H9 (cell line): ENCODE measurements at regions not wholly inside any gene's neighbourhood (a gene's known extent, or its start where the extent isn't known, plus 50 kb on each side); places are given as distances from the start of the nearest gene placed in this dataset.
"Not testable (repeated sequence)": the region's sequence is repeated elsewhere in the genome, so short reads cannot be mapped to it uniquely, and the experiment has no call there.

Experiments used
- DNase-seq: peaks from one replicate; pipeline ENCODE4 v3.0.0-alpha.2; 2017
- H2AFZ ChIP-seq: one replicate; pipeline ENCODE4 v1.6.1; 2013; ENCODE audit warnings: mild to moderate bottlenecking, low read length, control low read depth, moderate library complexity
- H2AK5ac ChIP-seq: 2 replicates; pipeline ENCODE4 v1.6.1; 2013; ENCODE audit warnings: low read length, control low read depth, mixed read lengths; ENCODE audit not compliant: insufficient read length
- H2BK120ac ChIP-seq: one replicate; pipeline ENCODE4 v1.6.1; 2013; ENCODE audit warnings: low read depth, mild to moderate bottlenecking, low read length, control low read depth, inconsistent platforms; ENCODE audit not compliant: poor library complexity, severe bottlenecking
- H2BK12ac ChIP-seq: 2 replicates; pipeline ENCODE4 v1.6.1; 2013; ENCODE audit warnings: low read length, control low read depth, mixed read lengths, low read depth; ENCODE audit not compliant: insufficient read length
- H2BK15ac ChIP-seq: 2 replicates; pipeline ENCODE4 v1.6.1; 2013; ENCODE audit warnings: low read depth, low read length, control low read depth
- H2BK20ac ChIP-seq: one replicate; pipeline ENCODE4 v1.6.1; 2013; ENCODE audit warnings: low read depth, mild to moderate bottlenecking, low read length, control low read depth, inconsistent platforms; ENCODE audit not compliant: poor library complexity, severe bottlenecking
- H2BK5ac ChIP-seq: 2 replicates; pipeline ENCODE4 v1.6.1; 2013; ENCODE audit warnings: low read length, control low read depth, mixed read lengths; ENCODE audit not compliant: insufficient read length
- H3K14ac ChIP-seq: 2 replicates; pipeline ENCODE4 v1.6.1; 2013; ENCODE audit warnings: low read length, control low read depth; ENCODE audit not compliant: insufficient read depth
- H3K18ac ChIP-seq: 2 replicates; pipeline ENCODE4 v1.6.1; 2013; ENCODE audit warnings: low read depth, mild to moderate bottlenecking, mixed read lengths, low read length, control low read depth; ENCODE audit not compliant: insufficient read length
- H3K23ac ChIP-seq: 2 replicates; pipeline ENCODE4 v1.6.1; 2013; ENCODE audit warnings: low read length, control low read depth, mixed read lengths, low read depth; ENCODE audit not compliant: insufficient read length
- H3K23me2 ChIP-seq: 2 replicates; pipeline ENCODE4 v1.6.1; 2013; ENCODE audit warnings: low read depth, mild to moderate bottlenecking, mixed read lengths, low read length, control low read depth; ENCODE audit not compliant: insufficient read length, poor library complexity, severe bottlenecking
- H3K27ac ChIP-seq: 2 replicates; pipeline ENCODE4 v1.5.1; 2013; ENCODE audit warnings: low read length, control low read depth, mixed read lengths, low read depth; ENCODE audit not compliant: insufficient read length
- H3K27me3 ChIP-seq: 2 replicates; pipeline ENCODE4 v1.6.1; 2013; ENCODE audit warnings: low read length, control low read depth, inconsistent platforms; ENCODE audit not compliant: insufficient read depth
- H3K4ac ChIP-seq: 2 replicates; pipeline ENCODE4 v1.6.1; 2013; ENCODE audit warnings: low read depth, mild to moderate bottlenecking, control low read depth, inconsistent platforms, low read length, moderate library complexity
- H3K4me1 ChIP-seq: 2 replicates; pipeline ENCODE4 v1.6.1; 2013; ENCODE audit warnings: low read length, control low read depth, inconsistent platforms; ENCODE audit not compliant: insufficient read depth
- H3K4me2 ChIP-seq: 2 replicates; pipeline ENCODE4 v1.6.1; 2013; ENCODE audit warnings: low read length, control low read depth, mixed read lengths; ENCODE audit not compliant: insufficient read length, insufficient read depth
- H3K56ac ChIP-seq: 2 replicates; pipeline ENCODE4 v1.6.1; 2013; ENCODE audit warnings: low read depth, mild to moderate bottlenecking, mixed read lengths, low read length, control low read depth; ENCODE audit not compliant: insufficient read length
- H3K79me1 ChIP-seq: 2 replicates; pipeline ENCODE4 v1.6.1; 2013; ENCODE audit warnings: low read depth, mild to moderate bottlenecking, moderate library complexity, low read length, control low read depth, inconsistent platforms; ENCODE audit not compliant: insufficient read depth, poor library complexity, severe bottlenecking
- H3K79me2 ChIP-seq: 2 replicates; pipeline ENCODE4 v1.6.1; 2013; ENCODE audit warnings: low read length, control low read depth, inconsistent platforms; ENCODE audit not compliant: insufficient read depth
- H3K9ac ChIP-seq: 2 replicates; pipeline ENCODE4 v1.6.1; 2013; ENCODE audit warnings: low read length, control low read depth, mixed read lengths; ENCODE audit not compliant: insufficient read length; ENCODE audit errors: extremely low read depth
- H3K9me3 ChIP-seq: one replicate; pipeline ENCODE4 v1.6.1; 2013; ENCODE audit warnings: low read depth, low read length, inconsistent platforms; ENCODE audit not compliant: control insufficient read depth
- H3T11ph ChIP-seq: one replicate; pipeline ENCODE4 v1.6.1; 2013; ENCODE audit warnings: mild to moderate bottlenecking, low read length, control low read depth, inconsistent platforms
- H4K20me1 ChIP-seq: one replicate; pipeline ENCODE4 v1.6.1; 2013; ENCODE audit not compliant: control insufficient read depth, insufficient read length, insufficient read depth
- H4K5ac ChIP-seq: 2 replicates; pipeline ENCODE4 v1.6.1; 2013; ENCODE audit warnings: low read depth, mild to moderate bottlenecking, mixed read lengths, low read length, control low read depth; ENCODE audit not compliant: insufficient read length
- H4K8ac ChIP-seq: replicated peaks from 2 replicates; pipeline ENCODE4 v1.6.1; 2013; ENCODE audit warnings: low read length, control low read depth, mixed read lengths, low read depth; ENCODE audit not compliant: insufficient read length
- H4K91ac ChIP-seq: 2 replicates; pipeline ENCODE4 v1.6.1; 2013; ENCODE audit warnings: low read depth, mild to moderate bottlenecking, moderate library complexity, mixed read lengths, low read length, control low read depth; ENCODE audit not compliant: insufficient read length
- H3K27ac Mint-ChIP-seq, 3 experiments: 2 replicates in 2 of 3; 3 replicates in 1 of 3; pipeline ENCODE4 v1.8.0; 2020 to 2021; ENCODE audit warnings: mixed read lengths in 3 of 3, mild to moderate bottlenecking in 1 of 3, moderate library complexity in 1 of 3
- H3K27me3 Mint-ChIP-seq: 2 replicates; pipeline ENCODE4 v1.8.0; 2021; ENCODE audit warnings: low read depth, mild to moderate bottlenecking, moderate library complexity, mixed read lengths
- H3K36me3 Mint-ChIP-seq, 3 experiments: 2 replicates in 2 of 3; 3 replicates in 1 of 3; pipeline ENCODE4 v1.8.0; 2020 to 2021; ENCODE audit warnings: low read depth in 3 of 3, mixed read lengths in 3 of 3; ENCODE audit not compliant: insufficient read depth in 1 of 3
- H3K4me1 Mint-ChIP-seq, 2 experiments: 2 replicates each; pipeline ENCODE4 v1.8.0; 2020; ENCODE audit warnings: mixed read lengths in 2 of 2
- H3K4me3 Mint-ChIP-seq, 2 experiments: 2 replicates in 1 of 2; 3 replicates in 1 of 2; pipeline ENCODE4 v1.8.0; 2020 to 2021; ENCODE audit warnings: mild to moderate bottlenecking in 2 of 2, mixed read lengths in 2 of 2, moderate library complexity in 1 of 2
- H3K9me3 Mint-ChIP-seq, 2 experiments: 2 replicates in 1 of 2; 3 replicates in 1 of 2; pipeline ENCODE4 v1.8.0; 2020; ENCODE audit warnings: mild to moderate bottlenecking in 2 of 2, mixed read lengths in 2 of 2, moderate library complexity in 1 of 2
- WGBS: extraction: QIAGEN DNeasy Blood & Tissue Kit; methylation state at CpG from one replicate; pipeline ENCODE4 v1.1.7; 2013; ENCODE audit warnings: missing lambda C conversion rate, low lambda C conversion rate, mixed read lengths; ENCODE audit not compliant: insufficient read length; ENCODE audit errors: extremely low coverage; 5-methylcytosine and 5-hydroxymethylcytosine counted together
- TF ChIP-seq, protein P1 (sequence below): fragments of 200-600 bp; sonication (generic); conservative IDR thresholded peaks from 3 replicates; pipeline ENCODE4 v1.8.0; 2021; ENCODE audit warnings: antibody characterized with exemption, mild to moderate bottlenecking

DNA sequence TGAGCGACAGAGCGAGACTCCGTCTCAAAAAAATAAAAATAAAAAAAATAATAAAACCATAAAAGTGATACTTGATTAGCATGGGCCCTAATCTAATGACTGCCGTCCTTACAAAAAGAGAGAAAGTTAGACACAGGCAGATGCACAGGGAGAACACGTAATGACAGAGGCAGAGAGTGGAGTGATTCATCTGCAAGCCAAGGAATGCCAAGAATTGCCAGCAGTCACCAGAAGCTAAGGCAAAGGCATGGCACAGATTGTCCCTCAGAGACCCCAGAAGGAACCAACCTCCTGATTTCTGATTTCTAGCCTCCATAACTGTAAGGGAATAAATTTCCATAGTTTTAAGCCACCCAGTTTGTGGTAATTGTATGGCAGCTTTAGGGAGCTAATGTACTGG, 79.6 kb upstream of the FREM1 start:
- Histone ChIP-seq H3K27ac (no peak overlapping the region), H4K5ac (no peak overlapping the region), H3T11ph (no peak overlapping the region), H3K9me3 (no peaks in the 10 kb centered on the region), H3K18ac (no peak overlapping the region), H2AK5ac (no peak overlapping the region), H4K20me1 (no peaks in the 10 kb centered on the region), H2BK20ac (no peak overlapping the region), H3K79me2 (no peaks in the 10 kb centered on the region), H2BK5ac (no peak overlapping the region), H3K4me1 (no peaks in the 10 kb centered on the region; the same call in 1 of the 2 replicates), H2BK15ac (no peak overlapping the region), H3K27me3 (no peaks in the 10 kb centered on the region), H3K4ac (no peak overlapping the region), H4K91ac (no peak overlapping the region), H3K9ac (no peak overlapping the region), H3K4me2 (no peak overlapping the region), H3K14ac (no peak overlapping the region), H2AFZ (no peak overlapping the region), H3K79me1 (no peaks in the 10 kb centered on the region), H2BK12ac (no peak overlapping the region), H3K23me2 (no peaks in the 10 kb centered on the region), H3K23ac (no peak overlapping the region), H3K56ac (no peak overlapping the region), H2BK120ac (no peak overlapping the region), H4K8ac (no peak overlapping the region)
- Mint-ChIP-seq H3K4me3 (no peak overlapping the region), H3K27me3 (peaks cover 2% of the 10 kb centered on the region), H3K9me3 (no peaks in the 10 kb centered on the region), H3K4me1 (peaks cover 19 to 20% of the 10 kb centered on the region in 2 experiments), H3K27ac (no peak overlapping the region), H3K36me3 (no peaks in the 10 kb centered on the region)
- DNase-seq = no peak
- WGBS = no CpG with 5 or more reads among the region's 5 CpGs
- TF ChIP-seq, protein P1, sequence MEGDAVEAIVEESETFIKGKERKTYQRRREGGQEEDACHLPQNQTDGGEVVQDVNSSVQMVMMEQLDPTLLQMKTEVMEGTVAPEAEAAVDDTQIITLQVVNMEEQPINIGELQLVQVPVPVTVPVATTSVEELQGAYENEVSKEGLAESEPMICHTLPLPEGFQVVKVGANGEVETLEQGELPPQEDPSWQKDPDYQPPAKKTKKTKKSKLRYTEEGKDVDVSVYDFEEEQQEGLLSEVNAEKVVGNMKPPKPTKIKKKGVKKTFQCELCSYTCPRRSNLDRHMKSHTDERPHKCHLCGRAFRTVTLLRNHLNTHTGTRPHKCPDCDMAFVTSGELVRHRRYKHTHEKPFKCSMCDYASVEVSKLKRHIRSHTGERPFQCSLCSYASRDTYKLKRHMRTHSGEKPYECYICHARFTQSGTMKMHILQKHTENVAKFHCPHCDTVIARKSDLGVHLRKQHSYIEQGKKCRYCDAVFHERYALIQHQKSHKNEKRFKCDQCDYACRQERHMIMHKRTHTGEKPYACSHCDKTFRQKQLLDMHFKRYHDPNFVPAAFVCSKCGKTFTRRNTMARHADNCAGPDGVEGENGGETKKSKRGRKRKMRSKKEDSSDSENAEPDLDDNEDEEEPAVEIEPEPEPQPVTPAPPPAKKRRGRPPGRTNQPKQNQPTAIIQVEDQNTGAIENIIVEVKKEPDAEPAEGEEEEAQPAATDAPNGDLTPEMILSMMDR = no peak

DNA sequence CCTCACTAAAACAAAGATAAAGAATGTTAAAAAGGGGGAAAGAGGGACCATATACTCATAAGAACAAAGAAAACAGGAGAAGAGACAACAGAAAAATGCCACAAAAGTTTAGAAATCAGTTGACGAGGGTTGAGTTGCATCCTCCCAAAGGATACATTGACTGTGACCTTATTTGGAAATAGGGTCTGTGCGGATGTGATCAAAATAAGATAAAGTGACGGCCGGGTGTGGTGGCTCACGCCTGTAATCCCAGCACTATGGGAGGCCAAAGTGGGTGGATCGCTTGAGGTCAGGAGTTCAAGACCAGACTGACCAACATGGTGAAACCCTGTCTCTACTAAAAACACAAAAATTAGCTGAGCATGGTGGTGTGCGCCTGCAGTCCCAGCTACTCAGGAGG, 79.1 kb upstream of the FREM1 start:
- DNase-seq, H3K4ac ChIP-seq, H3K4me1 ChIP-seq, H2BK20ac ChIP-seq, H3K27ac Mint-ChIP-seq, H2BK12ac ChIP-seq, H3K9me3 Mint-ChIP-seq, H3K23me2 ChIP-seq, H2AFZ ChIP-seq, H4K91ac ChIP-seq, H4K20me1 ChIP-seq, H3K23ac ChIP-seq, H4K8ac ChIP-seq, H3K18ac ChIP-seq, H3K27me3 ChIP-seq, H3K79me1 ChIP-seq, H3K27me3 Mint-ChIP-seq, H2AK5ac ChIP-seq, H3K9ac ChIP-seq, H2BK120ac ChIP-seq, H3K4me2 ChIP-seq, H3K9me3 ChIP-seq, H3T11ph ChIP-seq, H3K4me3 Mint-ChIP-seq, H3K14ac ChIP-seq, H3K79me2 ChIP-seq, H3K27ac ChIP-seq, H4K5ac ChIP-seq, H3K36me3 Mint-ChIP-seq, H2BK5ac ChIP-seq, H3K56ac ChIP-seq, H2BK15ac ChIP-seq: not testable (repeated sequence)
- no CpG with 5 or more reads among the region's 7 CpGs for WGBS
- peaks cover 19% of the 10 kb centered on the region in 2 experiments for H3K4me1 Mint-ChIP-seq
